Activated CD4-positive, alpha-beta T cell treated with anti-CD3 and anti-CD28 coated beads for 36 hours (primary cell): ENCODE measurements at regions not wholly inside any gene's neighbourhood (a gene's known extent, or its start where the extent isn't known, plus 50 kb on each side); places are given as distances from the start of the nearest gene placed in this dataset.
A peak's percentile ranks its signal among the peaks of the same experiment; 100 is the strongest.

ENCODE experiments used
- ATAC-seq: fragments of 200-7000 bp; cut with Tn5 transposase; one replicate; pipeline ENCODE4 v1.10.0; 2021; ENCODE audit warnings: mild to moderate bottlenecking, moderate library complexity
- CTCF ChIA-PET: fragments of 350-600 bp; sonication (Branson Sonifier 250); formaldehyde crosslinking; loops from one replicate; lab custom pipeline; 2021; ENCODE audit warnings: antibody characterized with exemption; lab: Charles Lee
- POLR2A ChIA-PET: fragments of 350-600 bp; sonication (Branson Sonifier 250); formaldehyde crosslinking; loops from one replicate; lab custom pipeline; 2021; ENCODE audit warnings: antibody characterized with exemption, inconsistent platforms; lab: Charles Lee
- DNase-seq: peaks from one replicate; pipeline ENCODE4 v3.0.0-alpha.2; 2020
- H3K27ac Mint-ChIP-seq: one replicate; pipeline ENCODE4 v1.8.0; 2021; ENCODE audit warnings: mixed read lengths
- H3K27me3 Mint-ChIP-seq: one replicate; pipeline ENCODE4 v1.8.0; 2021; ENCODE audit warnings: mixed read lengths
- H3K36me3 Mint-ChIP-seq: one replicate; pipeline ENCODE4 v1.8.0; 2021; ENCODE audit warnings: low read depth, mixed read lengths
- H3K4me1 Mint-ChIP-seq: one replicate; pipeline ENCODE4 v1.8.0; 2021; ENCODE audit warnings: mixed read lengths
- H3K4me3 Mint-ChIP-seq: one replicate; pipeline ENCODE4 v1.8.0; 2021; ENCODE audit warnings: mild to moderate bottlenecking, moderate library complexity, mixed read lengths
- H3K9me3 Mint-ChIP-seq: one replicate; pipeline ENCODE4 v1.8.0; 2021; ENCODE audit warnings: low read depth, mixed read lengths
- intact Hi-C, 2 experiments: fragments of 100-400 bp; cut with DNase I in 1 of 2; cut with micrococcal nuclease in 1 of 2; formaldehyde crosslinking; loops; one replicate each; pipeline versions ENCODE4 v1.14.2 to v1.15.1; 2022 to 2024; cut with DNase I, micrococcal nuclease

DNA sequence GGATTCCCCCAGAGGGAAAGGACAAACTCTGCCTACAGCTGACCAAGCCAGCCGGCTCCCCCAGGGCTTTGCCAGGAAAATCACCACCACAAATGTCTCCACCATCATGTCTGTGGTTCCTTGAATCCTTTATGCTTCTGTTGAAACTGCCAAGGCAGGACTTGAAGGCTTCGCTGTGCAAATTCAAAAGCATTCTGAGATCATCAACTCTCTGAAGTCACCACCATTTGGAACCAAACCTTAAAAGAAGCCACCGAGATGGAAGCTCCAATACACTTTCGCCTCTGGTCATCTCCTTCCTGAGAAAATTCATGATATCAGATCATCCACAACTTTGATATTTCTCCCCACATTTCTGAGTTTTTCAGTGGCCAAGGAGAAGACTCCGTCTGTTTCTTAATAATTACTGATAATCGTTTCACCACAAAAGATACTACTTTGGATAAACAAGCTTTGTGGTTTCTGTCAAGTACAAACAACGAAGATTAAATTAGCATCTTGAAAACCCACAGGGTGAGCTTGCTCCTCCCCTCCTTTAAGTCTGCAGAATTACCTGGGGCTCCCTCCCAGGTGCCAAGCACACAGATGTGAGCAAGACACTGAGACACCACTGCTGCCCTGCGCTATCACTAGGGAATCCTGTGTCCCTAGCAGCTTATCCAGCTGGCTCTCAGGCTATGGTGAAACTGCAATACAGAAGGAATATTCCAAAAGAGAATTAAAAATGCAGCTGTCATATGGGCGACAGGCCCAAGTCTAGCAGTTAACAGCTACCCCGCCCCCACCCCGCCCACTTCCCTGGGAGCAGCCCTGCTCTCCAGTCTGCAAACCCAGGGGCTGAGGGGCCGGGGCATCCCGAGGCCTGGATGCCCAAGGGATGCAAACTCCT is 125.0 kb upstream of the TBL1X start:
- ChIA-PET POLR2A (no interaction called here), CTCF (interaction anchor here (0.6 to 0.7 kb wide), 2 partner anchors 47 to 168 kb away, joined by 3 to 4 read pairs; no protein-coding TSS in a partner anchor)
- Mint-ChIP-seq H3K4me1 (peaks cover 41% of the 10 kb centered on the region), H3K36me3 (no peaks in the 10 kb centered on the region), H3K9me3 (peaks cover 2% of the 10 kb centered on the region), H3K4me3 (no peak overlapping the region), H3K27me3 (no peaks in the 10 kb centered on the region), H3K27ac (no peak overlapping the region)
- intact Hi-C loops = loop anchor here (2.0 to 10.0 kb wide), 5 partner anchors 53 to 755 kb away; no protein-coding TSS in a partner anchor
- no peak for DNase-seq
- ATAC-seq = no peak

DNA sequence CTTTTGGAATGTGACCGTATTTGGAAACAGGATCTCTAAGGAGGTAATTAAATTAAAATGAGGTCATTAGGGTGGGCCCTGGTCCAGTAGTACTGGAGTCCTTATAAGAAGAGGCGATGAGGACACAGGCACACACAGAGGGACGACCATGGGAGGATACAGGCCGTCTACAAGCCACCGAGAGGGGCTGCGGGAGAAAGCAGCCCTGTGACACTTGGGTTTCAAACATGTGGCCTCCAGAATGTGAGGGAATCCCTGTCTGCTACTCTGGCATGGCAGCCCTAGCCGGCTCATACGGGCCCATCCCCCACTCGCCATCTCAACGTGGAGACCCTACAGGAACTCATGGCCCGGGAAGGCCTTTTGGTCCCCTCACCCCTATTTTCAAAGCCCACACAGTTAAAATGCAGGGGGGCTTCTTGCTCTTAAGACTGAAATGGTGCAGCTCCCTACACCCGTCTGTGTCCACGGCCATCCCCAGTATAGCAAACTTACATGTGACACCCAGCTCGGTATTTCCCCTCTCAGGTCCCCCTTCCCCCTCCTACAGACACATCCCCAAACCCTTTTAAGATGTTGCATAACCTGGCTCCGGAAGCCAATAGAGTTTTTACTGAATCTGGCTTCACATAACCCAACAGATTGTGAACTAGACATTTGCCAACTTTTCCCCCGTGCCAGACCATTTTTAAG is 124.1 kb upstream of the TBL1X start:
- Mint-ChIP-seq H3K27ac (peak overlapping the region; percentile 59), H3K4me1 (peaks cover 39% of the 10 kb centered on the region), H3K9me3 (peaks cover 2% of the 10 kb centered on the region), H3K4me3 (peak overlapping the region; percentile 48), H3K27me3 (no peaks in the 10 kb centered on the region), H3K36me3 (no peaks in the 10 kb centered on the region)
- intact Hi-C loops = loop anchor here (1.0 to 10.0 kb wide), 6 partner anchors 53 to 754 kb away; no protein-coding TSS in a partner anchor
- DNase-seq = peak; percentile 41
- ChIA-PET CTCF (interaction anchor here (0.6 to 1.0 kb wide), 2 partner anchors 48 to 122 kb away, joined by 3 read pairs; no protein-coding TSS in a partner anchor), POLR2A (no interaction called here)
- ATAC-seq = peak; percentile 60

- Mint-ChIP-seq H3K36me3 (no peaks in the 10 kb centered on the region), H3K4me1 (peaks cover 33% of the 10 kb centered on the region), H3K9me3 (peaks cover 2% of the 10 kb centered on the region), H3K27ac (peak overlapping the region; percentile 76), H3K27me3 (no peaks in the 10 kb centered on the region), H3K4me3 (peak overlapping the region; percentile 48)
- intact Hi-C loops = loop anchor here (1.0 to 10.0 kb wide), 9 partner anchors 11 to 753 kb away; no protein-coding TSS in a partner anchor
- ATAC-seq (peak; percentile 86), DNase-seq (peak; percentile 80)
- ChIA-PET POLR2A (no interaction called here), CTCF (interaction anchor here (1.0 kb wide), 1 partner anchor 121 kb away, joined by 3 read pairs; no protein-coding TSS in a partner anchor)
Measured at GRCh38 chrX:9341291-9342201, 123.3 kb upstream of the TBL1X start.

- POLR2A ChIA-PET = interaction anchor here (0.5 kb wide), 1 partner anchor 118 kb away, joined by 4 read pairs; no protein-coding TSS in a partner anchor
- ATAC-seq (no peak), DNase-seq (peak; percentile 62)
- Mint-ChIP-seq H3K36me3 (no peaks in the 10 kb centered on the region), H3K4me1 (peaks cover 29% of the 10 kb centered on the region), H3K4me3 (peak overlapping the region; percentile 12), H3K27me3 (no peaks in the 10 kb centered on the region), H3K9me3 (peaks cover 2% of the 10 kb centered on the region), H3K27ac (peak overlapping the region; percentile 58)
- intact Hi-C loops = loop anchor here (1.0 to 10.0 kb wide), 7 partner anchors 10 to 752 kb away; no protein-coding TSS in a partner anchor
- CTCF ChIA-PET = no interaction called here
Measured at GRCh38 chrX:9342561-9343051, 122.3 kb upstream of the TBL1X start.

GRCh38 chrX:9343971-9344370 is 120.9 kb upstream of the TBL1X start:
- ChIA-PET CTCF (interaction anchor here (0.7 kb wide), 1 partner anchor 117 kb away, joined by 3 read pairs; no protein-coding TSS in a partner anchor), POLR2A (no interaction called here)
- H3K27me3 Mint-ChIP-seq = no peaks in the 10 kb centered on the region
- intact Hi-C loops = loop anchor here (5.0 to 10.0 kb wide), 4 partner anchors 57 to 751 kb away; no protein-coding TSS in a partner anchor
- H3K4me3 Mint-ChIP-seq = no peak overlapping the region
- H3K9me3 Mint-ChIP-seq = no peaks in the 10 kb centered on the region
- no peaks in the 10 kb centered on the region for H3K36me3 Mint-ChIP-seq
- peaks cover 24% of the 10 kb centered on the region for H3K4me1 Mint-ChIP-seq
- ATAC-seq (no peak), DNase-seq (no peak)
- H3K27ac Mint-ChIP-seq = no peak overlapping the region

DNA sequence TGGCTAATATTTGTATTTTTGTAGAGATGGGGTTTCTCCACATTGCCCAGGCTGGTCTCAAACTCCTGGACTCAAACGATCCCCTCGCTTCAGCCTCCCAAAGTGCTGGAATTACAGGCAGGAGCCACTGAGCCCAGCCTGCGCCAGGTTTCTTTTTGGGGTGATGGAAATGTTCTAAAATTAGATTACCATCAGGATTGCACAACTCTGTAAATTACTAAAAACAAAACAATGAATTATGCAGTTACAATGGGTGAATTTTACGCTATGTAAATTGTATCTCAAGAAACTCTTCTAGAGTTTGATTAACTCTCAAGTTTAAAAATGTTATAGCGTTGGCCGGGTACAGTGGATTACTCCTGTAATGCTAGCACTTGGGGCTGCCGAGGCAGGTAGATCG is 118.9 kb upstream of the TBL1X start:
- peaks cover 11% of the 10 kb centered on the region for H3K4me1 Mint-ChIP-seq
- H3K36me3 Mint-ChIP-seq = no peaks in the 10 kb centered on the region
- H3K27me3 Mint-ChIP-seq = no peaks in the 10 kb centered on the region
- intact Hi-C loops = loop anchor here (10.0 kb wide), 2 partner anchors 371 to 749 kb away; no protein-coding TSS in a partner anchor
- no peak overlapping the region for H3K4me3 Mint-ChIP-seq
- ATAC-seq (no peak), DNase-seq (no peak)
- POLR2A ChIA-PET = no interaction called here
- CTCF ChIA-PET = interaction anchor here (0.5 kb wide), 1 partner anchor 28 kb away, joined by 3 read pairs; no protein-coding TSS in a partner anchor
- no peaks in the 10 kb centered on the region for H3K9me3 Mint-ChIP-seq
- H3K27ac Mint-ChIP-seq = no peak overlapping the region

DNA sequence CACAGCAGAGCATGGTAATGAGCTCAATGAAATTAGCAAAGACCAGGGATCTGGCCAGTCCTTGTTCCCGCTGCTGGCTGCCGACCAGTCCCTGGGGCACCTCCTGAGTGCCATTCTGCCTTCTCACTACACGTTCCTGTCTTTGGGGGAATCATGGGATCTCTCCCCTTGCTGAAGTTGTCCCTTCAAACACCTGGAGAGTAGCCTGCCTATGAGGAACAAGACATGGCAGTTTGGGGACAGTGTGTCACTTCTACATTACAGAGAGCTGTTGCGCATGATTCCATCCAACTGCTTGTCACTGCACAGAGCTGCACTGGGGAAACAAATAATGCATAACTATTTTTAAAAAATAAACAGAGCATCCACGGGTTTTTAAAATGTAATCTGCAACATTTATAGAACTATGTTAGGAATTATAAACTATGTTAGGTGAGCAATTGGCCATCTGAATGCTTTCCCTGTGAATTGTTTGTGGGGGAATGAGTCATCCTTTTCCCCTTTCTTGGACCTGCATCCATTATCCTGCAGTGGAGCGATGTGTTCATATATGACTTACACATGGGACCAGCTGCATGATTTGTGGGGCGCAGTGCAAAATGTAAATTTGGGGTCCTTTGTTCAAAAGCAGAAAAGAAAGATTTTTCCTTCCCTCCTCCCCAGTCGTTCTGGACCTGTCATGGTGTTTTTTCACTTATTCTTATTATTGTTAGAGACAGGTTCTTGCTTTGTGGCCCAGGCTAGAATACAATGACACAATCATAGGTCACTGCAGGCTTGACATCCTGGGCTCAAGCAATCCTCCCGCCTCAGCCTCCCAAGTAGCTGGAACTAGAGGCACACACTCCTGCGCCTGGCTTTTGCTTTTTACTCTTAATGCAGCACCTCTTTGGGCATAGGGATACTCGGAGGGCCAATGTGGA is 115.0 kb upstream of the TBL1X start:
- Mint-ChIP-seq H3K27ac (no peak overlapping the region), H3K27me3 (no peaks in the 10 kb centered on the region), H3K4me1 (peaks cover 20% of the 10 kb centered on the region), H3K4me3 (no peak overlapping the region), H3K36me3 (no peaks in the 10 kb centered on the region), H3K9me3 (no peaks in the 10 kb centered on the region)
- ATAC-seq (no peak), DNase-seq (no peak)
- ChIA-PET POLR2A (no interaction called here), CTCF (interaction anchor here (0.7 kb wide), 1 partner anchor 465 kb away, joined by 3 read pairs; no protein-coding TSS in a partner anchor)
- intact Hi-C loops = loop anchor here (5.0 to 10.0 kb wide), 4 partner anchors 183 to 745 kb away; no protein-coding TSS in a partner anchor

- CTCF ChIA-PET = no interaction called here
Measured at GRCh38 chrX:9351126-9351525, 113.7 kb upstream of the TBL1X start.

GRCh38 chrX:9352243-9352642 is 112.6 kb upstream of the TBL1X start:
- intact Hi-C loops = loop anchor here in 1 of 2 experiments (1.0 to 10.0 kb wide), 4 partner anchors 10 to 663 kb away; no protein-coding TSS in a partner anchor
- POLR2A ChIA-PET = no interaction called here
- H3K4me3 Mint-ChIP-seq = peak overlapping the region; percentile 23
- H3K4me1 Mint-ChIP-seq = peaks cover 31% of the 10 kb centered on the region
- H3K9me3 Mint-ChIP-seq = peaks cover 3% of the 10 kb centered on the region
- no peaks in the 10 kb centered on the region for H3K27me3 Mint-ChIP-seq
- CTCF ChIA-PET = no interaction called here
- no peaks in the 10 kb centered on the region for H3K36me3 Mint-ChIP-seq
- no peak for DNase-seq
- peak overlapping the region; percentile 77 for H3K27ac Mint-ChIP-seq
- ATAC-seq = peak; percentile 21

More at GRCh38 chrX:9351126-9351525, 113.7 kb upstream of the TBL1X start:
- no peaks in the 10 kb centered on the region for H3K27me3 Mint-ChIP-seq
- no peaks in the 10 kb centered on the region for H3K36me3 Mint-ChIP-seq
- H3K4me1 Mint-ChIP-seq = peaks cover 28% of the 10 kb centered on the region
- POLR2A ChIA-PET = no interaction called here
- H3K4me3 Mint-ChIP-seq = no peak overlapping the region
- H3K9me3 Mint-ChIP-seq = peaks cover 3% of the 10 kb centered on the region
- H3K27ac Mint-ChIP-seq = no peak overlapping the region
- intact Hi-C loops = loop anchor here in 1 of 2 experiments (1.0 to 10.0 kb wide), 3 partner anchors 105 to 664 kb away; no protein-coding TSS in a partner anchor
- ATAC-seq (no peak), DNase-seq (no peak)
